RPMI7951 (cell line): ENCODE measurements at regions not wholly inside any gene's neighbourhood (a gene's known extent, or its start where the extent isn't known, plus 50 kb on each side); places are given as distances from the start of the nearest gene placed in this dataset.

Experiments used
- DNase-seq: peaks from one replicate; pipeline ENCODE4 v3.0.0-alpha.2; 2012; ENCODE audit warnings: low read depth

GRCh38 chr13:106887686-106888085 lies 319.7 kb upstream of the ARGLU1 start:
- no peak for DNase-seq

DNA sequence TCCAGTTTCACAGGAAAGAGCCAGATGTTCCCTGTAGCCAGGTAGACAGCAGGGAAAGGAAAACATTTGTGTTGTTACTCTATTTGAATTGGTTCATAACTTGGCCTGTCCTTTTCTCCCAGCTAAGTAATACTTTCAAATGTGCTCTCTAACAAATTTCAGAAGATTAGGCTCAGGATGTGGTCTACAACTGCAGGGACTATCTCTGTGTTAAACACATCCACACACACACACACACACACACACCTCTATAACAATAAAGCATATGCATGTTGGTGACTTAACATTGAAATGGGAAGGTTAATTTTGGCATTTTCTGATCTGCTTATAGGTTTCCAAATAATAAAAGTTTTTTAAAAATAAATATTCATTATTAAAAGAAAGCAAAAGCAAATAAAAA lies 316.0 kb upstream of the ARGLU1 start:
- DNase-seq: no peak

DNA sequence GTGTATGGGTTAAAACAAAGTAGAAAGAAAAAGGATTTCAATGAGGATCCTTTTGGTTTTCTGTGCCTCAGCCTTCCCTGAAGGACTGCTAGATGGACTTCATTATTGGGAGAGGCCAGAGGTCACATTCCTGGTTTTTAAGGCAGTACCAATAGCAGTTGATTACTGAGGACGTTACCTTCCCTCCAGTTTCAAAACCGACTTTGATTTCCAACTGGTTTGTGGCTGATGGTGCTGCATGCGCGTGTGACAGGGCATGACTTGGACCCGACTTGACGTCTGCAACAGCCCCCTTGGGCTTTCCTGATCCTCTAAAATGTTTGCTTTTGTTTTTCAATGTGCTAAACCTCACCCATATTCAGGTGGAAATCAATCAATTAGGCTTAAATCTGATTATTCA lies 314.3 kb upstream of the ARGLU1 start:
- DNase-seq: no peak

- no peak for DNase-seq
Observed at GRCh38 chr13:106879806-106880205, 311.9 kb upstream of the ARGLU1 start.

DNA sequence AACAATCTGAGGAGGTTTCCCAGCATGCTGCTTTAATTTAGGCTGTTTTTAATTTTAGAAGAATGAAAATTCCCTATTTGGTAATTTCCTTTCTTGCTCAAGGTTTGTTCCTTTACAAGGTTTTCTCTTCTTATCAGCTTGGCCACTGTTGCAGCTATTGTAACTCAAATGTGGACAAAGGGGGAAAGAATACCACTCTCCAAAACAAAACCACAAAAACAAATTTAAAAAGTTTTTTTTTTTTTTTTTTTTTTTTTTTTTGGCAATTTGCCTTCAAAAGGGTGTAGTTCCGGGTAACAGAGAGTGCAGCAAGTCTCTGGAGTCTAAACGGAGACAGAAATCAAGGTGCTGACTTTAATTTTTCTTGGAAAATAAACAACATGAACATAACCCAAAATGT lies 306.4 kb upstream of the ARGLU1 start:
- no peak for DNase-seq

GRCh38 chr13:106873810-106874209 lies 305.9 kb upstream of the ARGLU1 start:
- no peak for DNase-seq

DNA sequence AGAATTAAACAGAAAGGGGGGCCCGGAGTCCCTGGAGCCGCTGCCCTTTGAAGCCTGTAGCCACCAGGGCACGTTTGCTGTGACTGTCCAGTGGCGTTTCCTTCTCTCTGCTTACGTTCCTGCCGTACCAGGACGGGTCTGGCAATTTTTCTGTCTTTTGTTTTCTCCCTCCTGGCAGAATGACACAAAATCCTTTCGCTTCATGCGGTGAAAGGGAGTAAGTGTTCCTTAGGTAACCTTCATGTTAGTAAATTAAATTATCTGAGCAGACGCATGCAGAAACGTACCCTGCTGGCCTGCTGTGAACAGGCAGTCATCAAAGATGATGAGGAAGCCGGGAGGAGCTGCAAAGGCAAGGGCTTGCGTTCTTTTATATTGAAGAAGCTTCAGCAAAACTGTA lies 299.3 kb upstream of the ARGLU1 start:
- DNase-seq: peak; percentile 1

GRCh38 chr13:106865716-106866440 lies 297.9 kb upstream of the ARGLU1 start:
- no peak for DNase-seq

DNA sequence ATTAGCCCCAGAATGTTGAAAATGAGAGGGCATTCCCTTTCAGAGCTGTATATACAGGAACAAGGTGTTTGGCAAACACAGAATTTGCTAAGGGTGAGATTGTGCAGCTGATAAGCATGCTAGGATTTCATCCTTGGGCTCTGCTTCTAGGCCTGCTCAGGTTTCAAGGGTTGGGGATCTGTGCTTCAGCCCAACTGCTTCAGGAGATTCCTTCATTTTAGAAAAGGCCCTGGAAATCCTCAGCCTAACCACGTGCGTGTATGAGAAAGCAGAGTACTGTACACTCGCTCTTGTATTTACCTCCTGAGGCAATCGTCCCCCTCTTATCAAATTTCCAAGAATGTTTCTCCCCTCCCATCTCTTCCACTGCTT lies 291.6 kb upstream of the ARGLU1 start:
- no peak for DNase-seq

- no peak for DNase-seq
Observed at GRCh38 chr13:106858903-106859532, 291.1 kb upstream of the ARGLU1 start.

- no peak for DNase-seq
Observed at GRCh38 chr13:106852436-106852835, 284.5 kb upstream of the ARGLU1 start.

DNA sequence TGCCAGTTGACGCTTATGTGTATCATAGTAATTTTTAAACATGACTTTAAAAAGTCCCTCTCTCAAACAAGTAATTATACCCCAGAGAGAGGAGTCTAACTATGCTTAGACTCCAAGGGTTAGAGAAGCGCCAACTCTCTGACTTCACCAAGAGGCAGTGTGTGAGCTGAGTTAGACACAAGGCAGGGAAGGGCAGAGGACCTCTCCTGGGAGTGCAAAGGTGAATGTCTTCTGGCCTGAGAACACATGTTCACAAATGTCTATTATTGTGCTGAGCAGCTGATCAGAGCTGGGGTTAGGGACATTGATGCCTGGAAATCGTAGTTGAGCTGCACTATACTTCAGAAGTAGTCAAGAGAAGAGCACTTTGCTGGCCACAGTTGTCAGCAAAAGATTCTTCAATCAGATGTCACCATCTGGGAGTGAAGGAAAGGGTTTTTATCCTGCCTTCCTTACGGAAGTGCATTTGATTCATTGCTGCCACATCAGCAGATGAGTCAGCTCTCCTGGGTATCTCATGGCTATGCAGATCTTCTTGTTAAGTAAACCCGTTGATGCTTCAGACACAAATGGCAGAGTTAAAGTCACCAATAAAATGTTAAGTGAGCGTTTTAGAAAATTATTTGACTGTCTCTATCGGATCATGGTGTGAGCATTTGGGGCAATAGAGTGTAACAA lies 283.2 kb upstream of the ARGLU1 start:
- DNase-seq: no peak

- DNase-seq: no peak
Observed at GRCh38 chr13:106846571-106847448, 278.9 kb upstream of the ARGLU1 start.

- DNase-seq: no peak
Observed at GRCh38 chr13:106836186-106836802, 268.4 kb upstream of the ARGLU1 start.

- DNase-seq: no peak
Observed at GRCh38 chr13:106835477-106835876, 267.5 kb upstream of the ARGLU1 start.

DNA sequence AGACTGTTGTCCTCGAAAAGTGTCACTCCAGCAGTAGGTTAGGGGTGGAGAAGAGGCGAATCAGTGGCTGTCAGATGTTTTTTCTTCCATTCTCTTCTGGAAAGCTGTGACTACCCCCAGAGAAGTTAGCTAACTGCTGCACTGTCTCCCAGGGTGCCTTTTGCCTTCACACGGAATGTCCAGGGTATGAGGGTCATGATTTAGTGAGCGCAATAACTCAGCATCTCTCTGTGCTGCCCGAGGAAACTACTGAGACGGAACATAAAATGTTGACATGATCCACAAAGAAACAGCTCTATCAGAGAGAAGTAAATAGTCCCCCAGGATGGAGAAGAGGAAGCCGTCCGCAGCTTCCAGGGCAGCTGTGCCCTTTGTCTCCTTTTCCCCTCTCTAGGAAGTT lies 254.0 kb upstream of the ARGLU1 start:
- DNase-seq: no peak

DNA sequence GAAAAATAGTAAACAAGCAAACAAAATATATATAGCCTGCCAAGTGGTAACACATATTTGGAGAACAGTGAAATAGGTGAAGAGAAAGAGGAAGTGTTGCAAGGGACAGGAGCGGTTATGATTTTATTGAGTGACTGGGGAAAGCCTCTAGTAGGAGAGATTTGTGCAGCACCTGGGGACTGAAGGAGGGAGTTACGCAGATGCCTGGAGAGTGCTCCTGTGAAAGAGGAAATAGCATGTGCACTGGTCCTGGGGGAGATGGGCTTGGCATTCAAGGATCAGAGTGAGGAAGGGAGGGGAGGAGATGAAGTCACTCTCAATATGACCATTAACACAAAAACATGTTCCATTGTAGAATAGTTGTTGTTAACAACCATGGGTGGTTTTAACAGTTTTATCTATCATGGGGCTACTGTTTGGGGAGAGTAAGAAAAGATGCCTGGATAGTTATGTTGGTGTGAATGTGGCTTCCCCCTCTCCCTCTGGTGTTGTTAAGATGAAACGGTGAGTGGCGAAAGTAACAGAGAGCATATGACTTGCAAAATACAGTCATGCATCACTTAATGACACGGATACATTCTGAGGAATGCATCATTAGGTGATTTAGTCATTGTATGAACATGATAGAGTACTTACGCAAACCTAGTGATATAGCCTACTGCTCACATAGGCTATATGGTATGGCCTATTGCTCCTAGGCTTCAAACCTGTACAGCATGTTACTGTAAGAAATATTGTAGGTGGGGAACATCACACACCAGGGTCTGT lies 251.7 kb upstream of the ARGLU1 start:
- DNase-seq: no peak

- DNase-seq: no peak
Observed at GRCh38 chr13:106818971-106819370, 251.0 kb upstream of the ARGLU1 start.

GRCh38 chr13:106815545-106815944 lies 247.6 kb upstream of the ARGLU1 start:
- no peak for DNase-seq

GRCh38 chr13:106814463-106814862 lies 246.5 kb upstream of the ARGLU1 start:
- DNase-seq: no peak

- DNase-seq: no peak
Observed at GRCh38 chr13:106810069-106810468, 242.1 kb upstream of the ARGLU1 start.
